OCI-LY3 (cell line): ENCODE measurements at regions not wholly inside any gene's neighbourhood (a gene's known extent, or its start where the extent isn't known, plus 50 kb on each side); places are given as distances from the start of the nearest gene placed in this dataset.

Source experiments
- H2AFZ ChIP-seq: fragments of 200-600, 300-600 bp; shearing (Covaris generic); 2 replicates; pipeline ENCODE4 v1.6.0; 2014; ENCODE audit warnings: antibody characterized with exemption, low read depth, low read length
- H3K27ac ChIP-seq: fragments of 200-600, 300-600 bp; sonication (generic); 2 replicates; pipeline ENCODE4 v1.5.1; 2014; ENCODE audit warnings: mild to moderate bottlenecking, low read length, moderate library complexity, mixed read lengths
- H3K27me3 ChIP-seq: fragments of 200-600, 300-600 bp; sonication (generic); 2 replicates; pipeline ENCODE4 v1.6.1; 2014; ENCODE audit warnings: low read depth, low read length, mixed read lengths
- H3K36me3 ChIP-seq: fragments of 200-600, 300-600 bp; sonication (generic); replicated peaks from 2 replicates; pipeline ENCODE3; 2014; ENCODE audit warnings: low read depth, low read length, mixed read lengths
- H3K4me1 ChIP-seq: fragments of 300-600, 200-600 bp; sonication (generic); 2 replicates; pipeline ENCODE4 v1.6.1; 2014; ENCODE audit warnings: low read length, mixed read lengths
- H3K4me2 ChIP-seq: fragments of 200-600, 300-600 bp; sonication (generic); 2 replicates; pipeline ENCODE4 v1.6.1; 2014; ENCODE audit warnings: low read length, mixed read lengths
- H3K4me3 ChIP-seq: fragments of 300-600, 200-600 bp; sonication (generic); 2 replicates; pipeline ENCODE4 v1.5.1; 2014; ENCODE audit warnings: antibody characterized with exemption, mild to moderate bottlenecking, low read length, moderate library complexity
- H3K79me2 ChIP-seq: fragments of 300-600, 200-600 bp; shearing (Covaris generic); 2 replicates; pipeline ENCODE4 v1.6.1; 2014; ENCODE audit warnings: mild to moderate bottlenecking, low read length, mixed read lengths
- H3K9ac ChIP-seq: fragments of 300-600, 200-600 bp; shearing (Covaris generic); 2 replicates; pipeline ENCODE4 v1.6.0; 2014; ENCODE audit warnings: mild to moderate bottlenecking, low read length, moderate library complexity
- H3K9me3 ChIP-seq: fragments of 200-600, 300-600 bp; shearing (Covaris generic); 2 replicates; pipeline ENCODE4 v1.6.1; 2014; ENCODE audit warnings: low read length, mixed read lengths; ENCODE audit not compliant: insufficient read depth
- H4K20me1 ChIP-seq: fragments of 200-600, 300-600 bp; sonication (generic); 2 replicates; pipeline ENCODE4 v1.6.1; 2016; ENCODE audit warnings: low read length, mixed read lengths; ENCODE audit not compliant: insufficient read depth
- CTCF ChIP-seq: fragments of 200-600, 300-600 bp; sonication (generic); IDR thresholded peaks from 2 replicates; pipeline ENCODE4 v1.5.1; 2014; ENCODE audit warnings: antibody characterized with exemption, low read length, low read depth
- EZH2phosphoT487 ChIP-seq: fragments of 200-600 bp; shearing (Covaris generic); IDR thresholded peaks from 2 replicates; pipeline ENCODE4 v1.6.1; 2018; ENCODE audit warnings: antibody characterized with exemption, mixed run types, low read depth

GRCh38 chr10:125457406-125457805 is 225.6 kb downstream of the TEX36 start:
- no peaks in the 10 kb centered on the region for H4K20me1 ChIP-seq
- H2AFZ ChIP-seq, result no peak overlapping the region
- H3K79me2 ChIP-seq, result no peaks in the 10 kb centered on the region
- no peak overlapping the region for H3K9ac ChIP-seq
- no peak overlapping the region for H3K4me2 ChIP-seq
- no peaks in the 10 kb centered on the region for H3K4me1 ChIP-seq
- H3K4me3 ChIP-seq, result no peak overlapping the region
- H3K27ac ChIP-seq, result no peak overlapping the region
- TF ChIP-seq EZH2phosphoT487 (no peak), CTCF (no peak)
- no peaks in the 10 kb centered on the region for H3K9me3 ChIP-seq
- no peaks in the 10 kb centered on the region for H3K36me3 ChIP-seq
- no peaks in the 10 kb centered on the region for H3K27me3 ChIP-seq

DNA sequence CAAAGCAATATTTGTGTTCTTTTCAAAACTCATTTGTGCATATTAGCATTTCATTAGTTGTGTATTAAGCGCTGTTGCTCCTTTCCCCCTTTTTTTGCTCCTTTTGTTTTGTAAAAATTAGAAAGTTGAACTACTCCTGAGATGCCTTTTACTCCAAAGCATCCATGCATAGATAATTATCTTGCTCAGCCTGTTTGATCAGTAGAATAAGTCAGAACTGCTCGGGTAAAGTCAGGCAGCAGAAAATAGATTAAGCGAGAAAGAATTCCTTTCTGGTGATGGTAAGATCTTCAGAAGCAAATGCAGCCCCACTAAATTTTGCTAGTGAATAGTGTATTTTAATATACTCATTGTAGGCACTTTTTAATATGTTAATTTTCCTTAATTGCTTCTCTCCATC is 227.1 kb downstream of the TEX36 start:
- no peak overlapping the region for H3K9ac ChIP-seq
- H3K4me1 ChIP-seq, result no peaks in the 10 kb centered on the region
- no peak overlapping the region for H3K4me2 ChIP-seq
- no peaks in the 10 kb centered on the region for H3K79me2 ChIP-seq
- TF ChIP-seq CTCF, result no peak
- TF ChIP-seq EZH2phosphoT487, result no peak
- H3K27me3 ChIP-seq, result no peaks in the 10 kb centered on the region
- H3K36me3 ChIP-seq, result no peaks in the 10 kb centered on the region
- no peaks in the 10 kb centered on the region for H4K20me1 ChIP-seq
- H2AFZ ChIP-seq, result no peak overlapping the region
- H3K27ac ChIP-seq, result no peak overlapping the region
- no peaks in the 10 kb centered on the region for H3K9me3 ChIP-seq
- no peak overlapping the region for H3K4me3 ChIP-seq

DNA sequence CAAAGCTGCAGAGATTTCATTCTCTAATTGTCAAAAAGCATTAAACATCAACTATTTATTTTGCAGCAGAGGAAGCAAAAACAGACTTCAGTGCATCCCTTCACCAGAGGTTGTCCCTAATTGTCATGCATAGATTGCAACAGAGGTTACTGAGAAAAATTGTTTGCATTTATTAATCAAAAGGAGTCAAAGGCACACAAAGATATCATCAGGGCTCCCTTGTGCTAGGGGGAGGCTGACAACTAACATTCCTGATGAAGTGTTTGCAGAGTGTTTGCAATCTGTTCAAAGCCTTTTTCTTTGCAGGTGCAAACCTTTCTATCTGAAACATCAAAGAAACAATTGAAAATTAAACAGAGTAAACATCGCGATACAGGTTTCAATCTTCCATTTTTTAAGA is 227.5 kb downstream of the TEX36 start:
- H3K27me3 ChIP-seq, result no peaks in the 10 kb centered on the region
- H3K4me1 ChIP-seq, result no peaks in the 10 kb centered on the region
- H3K36me3 ChIP-seq, result no peaks in the 10 kb centered on the region
- H3K27ac ChIP-seq, result no peak overlapping the region
- H3K9ac ChIP-seq, result no peak overlapping the region
- no peak for TF ChIP-seq EZH2phosphoT487
- no peak for TF ChIP-seq CTCF
- no peaks in the 10 kb centered on the region for H3K9me3 ChIP-seq
- no peaks in the 10 kb centered on the region for H3K79me2 ChIP-seq
- H3K4me2 ChIP-seq, result no peak overlapping the region
- H4K20me1 ChIP-seq, result no peaks in the 10 kb centered on the region
- no peak overlapping the region for H2AFZ ChIP-seq
- no peak overlapping the region for H3K4me3 ChIP-seq

DNA sequence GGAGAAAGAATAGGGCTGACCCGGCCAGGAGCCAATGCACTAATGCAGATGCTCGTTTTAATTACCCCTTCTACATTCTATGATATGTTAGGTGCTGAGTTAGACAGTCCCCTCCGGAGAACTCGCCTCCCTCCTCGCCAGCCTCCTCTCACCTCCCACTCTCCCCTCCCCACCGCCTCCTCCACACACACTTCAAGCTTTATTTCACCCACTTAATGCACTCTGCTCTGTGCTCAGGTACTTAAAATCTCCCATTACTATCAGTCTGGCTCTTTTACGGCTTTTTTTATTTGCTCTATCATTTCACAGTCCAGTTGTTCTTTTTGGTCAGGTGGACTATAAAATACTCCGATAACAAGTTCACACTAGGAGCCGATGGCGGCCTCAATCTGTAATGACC is 231.6 kb downstream of the TEX36 start:
- no peaks in the 10 kb centered on the region for H4K20me1 ChIP-seq
- no peaks in the 10 kb centered on the region for H3K27me3 ChIP-seq
- no peak overlapping the region for H3K9ac ChIP-seq
- H2AFZ ChIP-seq, result no peak overlapping the region
- no peaks in the 10 kb centered on the region for H3K9me3 ChIP-seq
- H3K79me2 ChIP-seq, result no peaks in the 10 kb centered on the region
- H3K4me2 ChIP-seq, result no peak overlapping the region
- H3K4me3 ChIP-seq, result no peak overlapping the region
- H3K4me1 ChIP-seq, result no peaks in the 10 kb centered on the region
- no peak overlapping the region for H3K27ac ChIP-seq
- no peaks in the 10 kb centered on the region for H3K36me3 ChIP-seq
- no peak for TF ChIP-seq CTCF
- no peak for TF ChIP-seq EZH2phosphoT487
